ENCODE measurements at regions not wholly inside any gene's neighbourhood (a gene's known extent, or its start where the extent isn't known, plus 50 kb on each side); places are given as distances from the start of the nearest gene placed in this dataset.

DNA sequence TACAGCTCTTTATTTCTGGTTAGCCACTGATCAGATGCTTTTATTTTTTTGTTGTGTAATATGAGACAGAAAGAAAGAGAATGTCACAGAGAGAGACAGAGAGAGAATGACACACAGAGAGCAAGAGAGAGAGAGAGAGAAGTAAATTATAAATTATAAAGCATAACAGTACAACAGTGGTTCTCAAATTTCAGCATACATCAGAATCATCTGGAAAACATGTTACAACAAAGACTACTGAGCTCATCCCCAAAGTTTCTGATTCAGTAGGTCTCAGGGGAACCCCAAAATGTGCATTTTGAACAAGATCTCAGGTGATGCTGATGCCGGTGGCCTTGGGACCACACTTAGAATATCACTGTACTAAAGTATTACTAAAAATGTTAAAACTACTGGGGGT lies 245.8 kb upstream of the DIAPH2 start:
- no peaks in the 10 kb centered on the region for H3K36me3 ChIP-seq
- no peak for DNase-seq (ENCODE audit: low read depth in 1 of 2, low spot score in 2 of 2)
- no peaks in the 10 kb centered on the region for H3K9me3 ChIP-seq (replicated peaks)
- H3K4me1 ChIP-seq (replicated peaks) = peaks cover 12% of the 10 kb centered on the region
- H3K27ac ChIP-seq = no peak overlapping the region
- H3K4me3 ChIP-seq = no peak overlapping the region
- no peaks in the 10 kb centered on the region for H3K27me3 ChIP-seq (replicated peaks)

DNA sequence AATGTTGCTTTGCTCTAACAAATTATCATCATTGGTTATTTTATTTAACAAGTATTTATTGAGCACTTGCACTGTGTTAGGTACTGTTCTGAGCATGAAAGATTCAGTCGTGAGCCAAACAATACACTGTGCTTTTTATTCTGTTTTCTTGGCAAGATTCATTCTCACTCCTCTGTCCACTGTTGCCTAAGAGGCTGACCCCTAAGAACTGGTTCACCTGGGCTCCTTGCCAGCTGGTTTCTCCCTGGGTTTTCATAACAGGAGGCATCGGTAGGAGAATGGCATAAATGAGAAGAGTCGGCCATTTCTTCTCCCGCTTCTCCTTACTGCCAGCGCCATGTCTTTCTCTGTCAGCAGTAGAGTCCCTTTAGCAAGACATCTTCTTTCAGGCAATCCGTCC lies 243.7 kb upstream of the DIAPH2 start:
- H3K36me3 ChIP-seq = no peaks in the 10 kb centered on the region
- no peaks in the 10 kb centered on the region for H3K9me3 ChIP-seq (replicated peaks)
- H3K4me3 ChIP-seq = no peak overlapping the region
- H3K27ac ChIP-seq = no peak overlapping the region
- H3K4me1 ChIP-seq (replicated peaks) = peaks cover 9% of the 10 kb centered on the region
- no peak for DNase-seq (ENCODE audit: low read depth in 1 of 2, low spot score in 2 of 2)
- H3K27me3 ChIP-seq (replicated peaks) = no peaks in the 10 kb centered on the region

DNA sequence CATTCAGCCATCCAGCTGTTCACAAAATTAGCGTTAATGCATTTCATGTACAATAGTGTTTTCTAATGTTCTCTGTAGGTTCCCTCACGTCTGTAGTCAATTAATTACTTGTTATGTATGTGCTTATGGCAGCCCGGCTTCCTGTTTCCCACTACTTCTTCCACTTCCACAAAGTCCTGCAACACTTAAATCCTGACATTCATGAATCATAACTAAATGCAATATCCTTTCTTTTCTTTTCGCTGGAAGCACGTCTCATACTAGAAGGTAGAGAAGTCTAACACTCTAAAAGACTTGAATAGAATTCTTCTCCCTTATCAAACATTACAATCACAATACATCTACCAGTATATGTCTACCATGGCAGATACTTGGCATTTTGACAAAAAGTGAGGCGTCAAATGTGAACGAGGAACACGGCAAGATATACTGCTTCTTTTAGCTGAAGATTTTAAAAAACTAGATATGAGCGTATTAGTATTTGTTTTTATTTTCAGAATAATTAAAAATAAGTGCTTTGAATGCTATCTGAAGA lies 239.0 kb upstream of the DIAPH2 start:
- Histone ChIP-seq H3K27me3 (replicated peaks) (no peaks in the 10 kb centered on the region), H3K4me1 (replicated peaks) (no peaks in the 10 kb centered on the region), H3K27ac (no peak overlapping the region), H3K4me3 (no peak overlapping the region), H3K9me3 (replicated peaks) (no peaks in the 10 kb centered on the region), H3K36me3 (no peaks in the 10 kb centered on the region)
- no peak for DNase-seq (ENCODE audit: low read depth in 1 of 2, low spot score in 2 of 2)

DNA sequence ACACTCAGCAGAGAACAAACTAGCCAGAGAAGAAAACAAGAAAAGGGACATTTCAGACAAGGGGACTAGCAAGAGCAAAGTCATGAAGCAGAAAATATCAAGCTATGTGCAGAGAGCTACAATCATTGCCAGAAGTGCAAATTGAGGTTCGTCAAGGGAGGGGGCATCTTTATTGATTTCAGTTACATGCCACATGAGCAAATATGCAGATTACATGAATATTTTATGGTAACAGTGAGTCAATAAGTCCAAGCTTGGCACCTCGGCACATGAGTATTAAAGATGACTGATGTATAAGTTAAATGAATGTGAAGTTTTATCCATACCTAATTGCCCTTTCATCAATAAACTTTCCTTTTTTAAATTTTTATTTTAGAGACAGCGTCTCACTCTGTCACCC lies 238.1 kb upstream of the DIAPH2 start:
- Histone ChIP-seq H3K27me3 (replicated peaks) (no peaks in the 10 kb centered on the region), H3K27ac (no peak overlapping the region), H3K4me1 (replicated peaks) (no peaks in the 10 kb centered on the region), H3K9me3 (replicated peaks) (no peaks in the 10 kb centered on the region), H3K4me3 (no peak overlapping the region), H3K36me3 (no peaks in the 10 kb centered on the region)
- DNase-seq (ENCODE audit: low read depth in 1 of 2, low spot score in 2 of 2) = no peak

DNA sequence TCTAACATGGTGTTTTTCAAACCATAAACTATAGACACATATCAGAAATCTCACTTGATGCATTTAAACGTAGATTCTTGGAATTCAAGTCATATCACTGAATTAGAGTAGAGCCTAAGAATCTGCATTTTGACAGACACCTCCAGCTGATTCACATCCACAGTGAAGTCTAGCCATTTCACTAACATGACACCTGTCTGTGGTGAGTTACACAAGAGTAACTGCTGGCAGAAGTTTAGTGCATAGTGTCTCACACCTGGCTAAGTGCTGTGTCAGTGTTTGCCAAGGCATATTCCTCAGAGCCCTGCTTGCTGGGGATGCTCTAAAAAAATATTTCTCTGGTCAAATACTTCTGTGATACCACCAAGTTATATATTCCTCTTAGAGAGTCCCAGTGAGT lies 237.5 kb upstream of the DIAPH2 start:
- Histone ChIP-seq H3K9me3 (replicated peaks) (no peaks in the 10 kb centered on the region), H3K4me1 (replicated peaks) (no peaks in the 10 kb centered on the region), H3K27ac (no peak overlapping the region), H3K36me3 (no peaks in the 10 kb centered on the region), H3K27me3 (replicated peaks) (no peaks in the 10 kb centered on the region), H3K4me3 (no peak overlapping the region)
- DNase-seq (ENCODE audit: low read depth in 1 of 2, low spot score in 2 of 2) = no peak

DNA sequence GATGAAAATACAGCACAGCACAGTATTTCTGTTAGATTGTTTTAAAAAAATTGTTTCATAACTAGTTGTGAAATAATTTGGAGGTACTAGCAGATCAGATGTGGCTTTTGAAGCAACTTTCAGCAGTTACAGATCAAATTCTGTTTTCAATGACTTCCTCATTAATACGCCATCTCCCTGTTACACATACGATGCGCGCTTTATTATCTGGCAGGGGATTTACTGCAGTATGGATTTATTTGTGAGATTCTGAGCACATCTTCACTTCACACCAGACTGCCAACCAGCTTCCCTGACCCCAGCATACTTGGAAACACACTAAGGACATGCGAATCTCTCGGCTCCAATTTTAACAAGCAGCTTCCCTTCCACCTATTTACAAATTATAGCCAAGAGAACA lies 235.5 kb upstream of the DIAPH2 start:
- no peak overlapping the region for H3K4me3 ChIP-seq
- no peak for DNase-seq (ENCODE audit: low read depth in 1 of 2, low spot score in 2 of 2)
- no peaks in the 10 kb centered on the region for H3K4me1 ChIP-seq (replicated peaks)

DNA sequence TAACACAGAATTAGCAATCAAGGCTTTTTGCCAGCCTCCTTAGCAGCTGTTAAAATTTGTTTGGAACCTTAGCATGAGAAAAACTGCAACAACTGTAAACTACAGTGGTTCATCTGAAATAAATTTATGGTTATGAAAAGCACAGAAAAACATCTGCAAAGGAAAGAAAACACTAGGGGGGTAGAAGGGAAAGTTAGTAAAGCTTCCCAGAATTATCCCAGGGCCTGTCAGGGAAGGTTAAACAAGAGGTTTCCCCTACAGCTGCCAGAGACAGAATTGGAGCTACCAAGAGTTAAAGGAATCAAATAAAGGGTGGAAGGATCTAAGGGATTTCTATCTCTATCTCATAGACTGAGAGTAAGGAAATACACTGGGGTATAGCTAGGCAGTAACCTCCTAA lies 234.7 kb upstream of the DIAPH2 start:
- DNase-seq (ENCODE audit: low read depth in 1 of 2, low spot score in 2 of 2) = no peak
- Histone ChIP-seq H3K27ac (no peak overlapping the region), H3K27me3 (replicated peaks) (no peaks in the 10 kb centered on the region), H3K9me3 (replicated peaks) (no peaks in the 10 kb centered on the region), H3K4me3 (no peak overlapping the region), H3K4me1 (replicated peaks) (no peaks in the 10 kb centered on the region), H3K36me3 (no peaks in the 10 kb centered on the region)

More for the DNA sequence above, 235.5 kb upstream of the DIAPH2 start:
- H3K36me3 ChIP-seq = no peaks in the 10 kb centered on the region
- no peaks in the 10 kb centered on the region for H3K27me3 ChIP-seq (replicated peaks)
- H3K27ac ChIP-seq = no peak overlapping the region
- no peaks in the 10 kb centered on the region for H3K9me3 ChIP-seq (replicated peaks)

DNA sequence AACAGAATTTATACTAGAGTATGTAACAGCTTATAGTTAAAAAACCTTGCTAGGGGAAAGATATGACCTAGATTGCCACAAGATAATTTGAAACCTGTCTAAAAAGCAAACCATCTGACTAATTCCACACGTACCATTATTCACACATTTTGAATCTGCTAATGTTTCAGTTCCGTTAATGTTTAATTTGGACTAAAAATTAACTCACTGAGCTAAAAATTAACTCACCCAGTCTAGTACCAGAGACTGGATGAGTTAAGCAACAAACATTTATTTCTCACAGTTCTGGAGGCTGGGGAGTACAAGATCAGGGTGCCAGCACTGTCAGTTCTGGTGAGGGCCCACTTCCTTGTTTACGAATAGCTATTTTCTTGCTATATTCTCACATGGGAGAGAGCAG lies 231.5 kb upstream of the DIAPH2 start:
- Histone ChIP-seq H3K27me3 (replicated peaks) (no peaks in the 10 kb centered on the region), H3K27ac (no peak overlapping the region), H3K36me3 (no peaks in the 10 kb centered on the region), H3K9me3 (replicated peaks) (no peaks in the 10 kb centered on the region), H3K4me3 (no peak overlapping the region), H3K4me1 (replicated peaks) (no peaks in the 10 kb centered on the region)
- no peak for DNase-seq (ENCODE audit: low read depth in 1 of 2, low spot score in 2 of 2)

DNA sequence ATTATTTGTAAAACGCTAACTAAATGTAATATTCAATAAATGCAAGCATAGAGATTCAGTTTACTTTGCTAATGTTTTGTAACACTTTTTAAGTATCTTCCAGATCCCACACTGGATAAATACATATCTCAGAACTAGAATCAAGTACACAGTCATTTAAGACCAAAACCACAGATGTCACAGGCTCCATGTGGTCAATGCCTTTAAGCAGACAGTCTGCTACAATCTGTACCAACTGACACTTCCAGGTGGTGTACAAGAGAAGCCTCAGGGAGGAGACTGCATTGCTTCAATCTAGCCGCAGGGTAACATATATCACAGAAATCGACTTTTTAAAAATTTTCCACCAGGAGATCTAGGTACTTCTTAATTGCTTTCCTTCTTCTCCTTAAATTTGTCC lies 229.6 kb upstream of the DIAPH2 start:
- no peaks in the 10 kb centered on the region for H3K4me1 ChIP-seq (replicated peaks)
- no peak overlapping the region for H3K27ac ChIP-seq
- DNase-seq (ENCODE audit: low read depth in 1 of 2, low spot score in 2 of 2) = no peak
- no peaks in the 10 kb centered on the region for H3K9me3 ChIP-seq (replicated peaks)
- no peak overlapping the region for H3K4me3 ChIP-seq
- H3K36me3 ChIP-seq = no peaks in the 10 kb centered on the region
- no peaks in the 10 kb centered on the region for H3K27me3 ChIP-seq (replicated peaks)

DNA sequence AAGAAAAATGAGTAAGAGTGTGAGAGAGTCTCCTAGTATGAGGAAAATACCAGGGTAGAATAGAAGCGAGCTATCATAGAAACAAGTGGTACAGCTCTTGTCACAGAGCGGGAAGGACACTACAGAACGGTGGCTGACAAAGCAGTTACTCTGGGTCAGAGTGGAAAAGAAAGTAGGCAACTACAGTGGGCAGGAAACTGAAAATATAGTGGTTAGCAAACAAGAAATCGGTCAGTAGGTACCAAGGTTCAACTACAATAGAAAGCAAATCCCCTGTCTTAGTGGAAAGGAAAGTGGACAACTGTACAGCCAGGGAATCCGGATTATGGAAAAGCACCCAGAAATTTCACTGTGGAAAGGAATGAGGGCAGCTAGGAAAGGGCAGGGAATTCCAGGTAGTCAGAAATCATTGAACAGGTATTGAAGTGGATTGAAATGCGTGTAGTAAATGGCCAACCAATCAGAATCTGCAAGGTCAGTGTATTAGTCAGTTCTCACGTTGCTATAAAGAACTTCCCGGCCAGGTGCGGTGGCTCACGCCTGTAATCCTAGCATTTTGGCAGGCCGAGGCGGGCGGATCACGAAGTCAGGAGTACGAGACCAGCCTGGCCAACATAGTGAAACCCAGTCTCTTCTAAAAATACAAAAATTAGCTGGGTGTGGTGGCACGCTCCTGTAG lies 219.6 kb upstream of the DIAPH2 start:
- no peaks in the 10 kb centered on the region for H3K4me1 ChIP-seq (replicated peaks)
- H3K9me3 ChIP-seq (replicated peaks) = no peaks in the 10 kb centered on the region
- no peak overlapping the region for H3K4me3 ChIP-seq
- no peaks in the 10 kb centered on the region for H3K36me3 ChIP-seq
- H3K27ac ChIP-seq = no peak overlapping the region
- H3K27me3 ChIP-seq (replicated peaks) = no peaks in the 10 kb centered on the region
- no peak for DNase-seq (ENCODE audit: low read depth in 1 of 2, low spot score in 2 of 2)

DNA sequence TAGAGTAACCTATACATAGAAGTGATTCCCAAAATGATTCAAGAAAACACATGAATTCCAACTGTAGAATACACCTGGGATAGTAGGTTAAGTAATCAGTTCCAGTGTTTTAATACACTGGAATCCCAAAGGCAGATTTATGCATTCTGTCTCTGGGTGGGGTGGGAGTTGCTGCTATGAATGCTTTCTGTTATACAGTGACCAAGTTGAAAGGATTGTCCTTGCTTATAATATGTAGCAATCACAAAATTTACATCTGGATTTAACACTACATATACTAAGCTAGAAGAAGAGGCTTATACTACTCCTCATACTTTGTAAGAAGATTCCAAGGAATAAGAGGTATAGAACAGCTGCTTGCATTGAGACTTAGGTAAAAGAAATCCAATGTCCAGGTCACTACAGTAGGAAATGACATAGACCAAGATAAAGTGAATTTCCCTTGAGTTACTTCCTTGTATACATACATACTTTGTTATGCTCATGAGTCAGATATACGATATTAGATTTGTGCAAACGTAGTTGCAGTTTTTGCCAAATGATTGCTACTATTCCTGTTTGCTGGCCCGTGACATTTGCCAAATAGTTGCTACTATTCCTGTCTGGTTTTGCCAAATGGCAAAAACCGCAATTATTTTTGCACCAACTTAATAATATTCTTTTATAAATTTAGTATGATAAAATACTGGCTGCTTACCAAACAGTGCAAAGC lies 210.5 kb upstream of the DIAPH2 start:
- no peak for DNase-seq (ENCODE audit: low read depth in 1 of 2, low spot score in 2 of 2)
- H3K4me1 ChIP-seq (replicated peaks) = no peaks in the 10 kb centered on the region
- H3K4me3 ChIP-seq = no peak overlapping the region
- H3K27ac ChIP-seq = no peak overlapping the region
- no peaks in the 10 kb centered on the region for H3K36me3 ChIP-seq
- H3K27me3 ChIP-seq (replicated peaks) = no peaks in the 10 kb centered on the region
- no peaks in the 10 kb centered on the region for H3K9me3 ChIP-seq (replicated peaks)

DNA sequence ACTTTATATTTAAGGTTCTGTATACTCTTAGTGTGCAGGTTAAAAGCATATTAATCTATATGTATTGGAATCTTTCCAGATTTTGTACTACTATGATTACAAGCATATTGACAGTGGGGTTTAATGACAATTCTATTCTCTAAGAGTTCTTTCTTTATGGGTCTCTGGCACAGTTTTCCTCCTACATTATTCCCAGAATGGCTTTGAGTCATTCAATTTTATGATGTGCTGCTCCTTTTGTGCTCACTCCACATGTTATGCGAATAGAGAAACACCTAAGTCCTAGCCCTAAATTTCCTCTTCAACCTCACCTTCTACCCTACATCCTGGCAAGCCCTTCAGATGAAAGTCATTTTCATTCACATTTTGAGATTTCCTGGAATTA lies 209.9 kb upstream of the DIAPH2 start:
- H3K27ac ChIP-seq = no peak overlapping the region
- H3K27me3 ChIP-seq (replicated peaks) = no peaks in the 10 kb centered on the region
- no peak overlapping the region for H3K4me3 ChIP-seq
- DNase-seq (ENCODE audit: low read depth in 1 of 2, low spot score in 2 of 2) = no peak
- H3K9me3 ChIP-seq (replicated peaks) = no peaks in the 10 kb centered on the region
- no peaks in the 10 kb centered on the region for H3K4me1 ChIP-seq (replicated peaks)
- no peaks in the 10 kb centered on the region for H3K36me3 ChIP-seq

DNA sequence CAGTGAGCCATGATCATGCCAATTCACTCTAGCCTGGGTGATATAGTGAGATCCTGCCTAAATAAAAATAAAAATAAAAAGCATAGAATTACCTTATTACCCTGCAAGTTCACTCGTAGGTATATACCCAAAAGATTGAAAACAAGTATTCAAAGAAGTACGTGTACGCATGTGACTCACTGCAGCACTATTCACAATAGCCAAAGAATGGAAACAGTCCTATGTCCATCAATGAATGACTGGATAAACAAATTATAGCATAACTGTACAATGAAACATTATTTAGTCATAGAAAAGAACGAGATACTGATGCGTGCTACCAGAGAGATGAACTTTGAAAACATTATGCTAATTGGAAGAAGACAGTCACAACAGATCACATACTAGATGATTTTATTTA lies 204.6 kb upstream of the DIAPH2 start:
- DNase-seq (ENCODE audit: low read depth in 1 of 2, low spot score in 2 of 2) = peak in 1 of 2 experiments; percentile 12
- H3K27me3 ChIP-seq (replicated peaks) = no peaks in the 10 kb centered on the region
- H3K36me3 ChIP-seq = no peaks in the 10 kb centered on the region
- H3K4me3 ChIP-seq = no peak overlapping the region
- no peaks in the 10 kb centered on the region for H3K4me1 ChIP-seq (replicated peaks)
- no peak overlapping the region for H3K27ac ChIP-seq
- H3K9me3 ChIP-seq (replicated peaks) = no peaks in the 10 kb centered on the region

DNA sequence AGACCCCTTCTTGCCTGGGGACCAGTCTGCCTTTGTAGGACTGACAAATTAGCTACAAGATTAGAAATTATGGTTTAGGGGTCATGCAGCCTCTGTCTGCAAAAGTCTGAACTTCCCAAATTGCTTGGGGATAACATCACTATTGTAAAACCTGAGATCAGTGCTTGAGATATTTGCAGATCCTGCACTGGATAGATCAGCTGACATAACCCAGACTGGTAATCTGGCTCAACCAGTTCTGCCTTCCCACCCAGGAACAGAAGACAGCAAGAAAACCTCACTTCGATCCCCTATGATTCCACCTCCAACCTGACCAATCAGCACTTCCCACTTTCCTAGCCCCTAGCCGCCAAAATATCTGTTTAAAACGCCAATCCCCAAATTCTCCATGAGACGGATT lies 202.8 kb upstream of the DIAPH2 start:
- no peak for DNase-seq (ENCODE audit: low read depth in 1 of 2, low spot score in 2 of 2)

More for the DNA sequence above, 202.8 kb upstream of the DIAPH2 start:
- no peak overlapping the region for H3K27ac ChIP-seq
- H3K36me3 ChIP-seq = no peaks in the 10 kb centered on the region
- H3K4me3 ChIP-seq = no peak overlapping the region
- H3K4me1 ChIP-seq (replicated peaks) = no peaks in the 10 kb centered on the region
- H3K9me3 ChIP-seq (replicated peaks) = no peaks in the 10 kb centered on the region
- no peaks in the 10 kb centered on the region for H3K27me3 ChIP-seq (replicated peaks)
